ENCODE measurements at regions not wholly inside any gene's neighbourhood (a gene's known extent, or its start where the extent isn't known, plus 50 kb on each side); places are given as distances from the start of the nearest gene placed in this dataset.

GRCh38 chr1:219066631-219067349 lies 106.9 kb upstream of the LYPLAL1 start:
- no peak for TF ChIP-seq POLR2AphosphoS5 (IDR thresholded peaks at IDR 0.05)
- no peak for TF ChIP-seq POLR2A (IDR thresholded peaks at IDR 0.05)
- TF ChIP-seq EP300 (IDR thresholded peaks at IDR 0.05), result no peak

Data from upper lobe of left lung (tissue), 4 donors.